ENCODE measurements at regions not wholly inside any gene's neighbourhood (a gene's known extent, or its start where the extent isn't known, plus 50 kb on each side); places are given as distances from the start of the nearest gene placed in this dataset.

DNA sequence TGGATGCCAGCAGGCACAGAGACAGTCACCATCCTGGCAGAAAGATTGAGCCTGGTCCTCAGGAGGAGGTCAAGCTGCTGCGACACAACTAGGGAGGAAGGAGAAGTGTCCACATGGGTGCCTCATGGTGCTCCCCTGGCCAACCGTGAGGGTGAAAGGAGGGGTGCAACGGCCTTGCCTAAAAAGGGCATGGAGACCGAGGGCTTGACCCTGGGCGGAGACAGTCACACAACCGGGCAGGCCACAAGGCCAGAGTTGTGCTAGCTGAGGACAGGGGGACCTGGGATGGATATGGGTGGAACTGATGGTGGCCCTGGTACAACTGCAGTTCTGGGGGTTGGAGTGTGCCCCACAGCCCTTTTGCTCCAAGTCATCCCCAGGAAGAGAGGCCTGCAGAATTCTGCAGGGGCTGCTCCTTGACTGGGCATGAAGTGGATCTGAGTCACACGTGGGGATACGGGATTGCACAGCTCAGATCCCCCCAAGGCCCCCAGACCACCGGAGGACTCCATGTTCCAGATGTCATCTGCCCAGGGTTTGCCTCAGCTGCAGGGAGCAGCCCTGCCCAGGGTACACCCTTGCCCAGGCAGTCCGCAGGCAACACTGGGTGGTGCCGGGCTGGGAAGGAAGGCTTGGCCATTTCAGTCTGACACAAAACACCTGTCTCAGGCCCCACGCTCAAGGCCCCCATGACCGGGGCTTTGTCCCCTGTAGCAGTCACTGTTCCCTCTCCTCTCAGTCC is 602.3 kb upstream of the MGMT start:
- DNase-seq (ENCODE audit: low spot score), result no peak
- in situ Hi-C loops (cut with MboI; ENCODE audit: low pct_unique_long_range_greater_than_20kb, low sequenced_read_pairs, unreplicated experiment), result no loop called here
- TF ChIP-seq, protein P1, sequence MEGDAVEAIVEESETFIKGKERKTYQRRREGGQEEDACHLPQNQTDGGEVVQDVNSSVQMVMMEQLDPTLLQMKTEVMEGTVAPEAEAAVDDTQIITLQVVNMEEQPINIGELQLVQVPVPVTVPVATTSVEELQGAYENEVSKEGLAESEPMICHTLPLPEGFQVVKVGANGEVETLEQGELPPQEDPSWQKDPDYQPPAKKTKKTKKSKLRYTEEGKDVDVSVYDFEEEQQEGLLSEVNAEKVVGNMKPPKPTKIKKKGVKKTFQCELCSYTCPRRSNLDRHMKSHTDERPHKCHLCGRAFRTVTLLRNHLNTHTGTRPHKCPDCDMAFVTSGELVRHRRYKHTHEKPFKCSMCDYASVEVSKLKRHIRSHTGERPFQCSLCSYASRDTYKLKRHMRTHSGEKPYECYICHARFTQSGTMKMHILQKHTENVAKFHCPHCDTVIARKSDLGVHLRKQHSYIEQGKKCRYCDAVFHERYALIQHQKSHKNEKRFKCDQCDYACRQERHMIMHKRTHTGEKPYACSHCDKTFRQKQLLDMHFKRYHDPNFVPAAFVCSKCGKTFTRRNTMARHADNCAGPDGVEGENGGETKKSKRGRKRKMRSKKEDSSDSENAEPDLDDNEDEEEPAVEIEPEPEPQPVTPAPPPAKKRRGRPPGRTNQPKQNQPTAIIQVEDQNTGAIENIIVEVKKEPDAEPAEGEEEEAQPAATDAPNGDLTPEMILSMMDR (IDR thresholded peaks at IDR 0.05; ENCODE audit: extremely low read depth, insufficient read depth, missing control alignments), result no peak

DNA sequence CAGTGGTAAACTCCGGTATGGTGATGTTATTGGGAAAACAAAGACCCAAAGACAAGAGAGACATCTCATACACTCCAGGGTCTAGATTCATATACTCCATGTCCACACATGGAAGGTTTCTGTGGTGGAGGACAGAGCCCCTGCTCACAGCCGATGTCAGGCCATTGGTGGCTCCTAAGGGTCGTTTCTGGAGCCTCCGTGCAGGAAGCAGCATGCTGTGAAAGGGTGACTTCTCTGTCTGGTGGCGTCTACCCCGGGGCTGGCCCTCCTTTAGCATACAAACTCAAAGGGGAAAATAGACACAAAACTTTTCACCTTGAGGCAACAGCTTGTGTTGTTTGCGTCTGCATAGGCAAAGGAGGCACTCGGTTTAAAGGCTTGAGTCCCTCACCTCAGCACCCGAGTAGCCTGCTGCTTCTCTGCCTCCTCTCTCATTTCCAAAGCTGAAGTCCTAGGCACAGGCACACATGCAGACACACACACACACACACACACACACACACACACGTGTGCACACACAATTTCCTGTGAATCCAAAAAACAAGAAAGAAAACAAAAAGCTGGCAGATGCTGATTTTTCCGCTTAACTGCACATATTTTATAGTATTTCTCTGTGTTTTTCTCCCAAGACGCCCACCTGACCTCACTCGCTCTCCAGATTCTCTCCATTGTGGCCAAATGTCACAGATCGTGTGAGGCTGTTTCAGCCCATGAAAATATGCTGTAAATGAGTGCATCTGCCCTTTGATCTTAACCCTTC is 601.4 kb upstream of the MGMT start:
- no peak for DNase-seq (ENCODE audit: low spot score)
- TF ChIP-seq, protein P1 (IDR thresholded peaks at IDR 0.05; ENCODE audit: extremely low read depth, insufficient read depth, missing control alignments), result no peak
- in situ Hi-C loops (cut with MboI; ENCODE audit: low pct_unique_long_range_greater_than_20kb, low sequenced_read_pairs, unreplicated experiment), result no loop called here

DNA sequence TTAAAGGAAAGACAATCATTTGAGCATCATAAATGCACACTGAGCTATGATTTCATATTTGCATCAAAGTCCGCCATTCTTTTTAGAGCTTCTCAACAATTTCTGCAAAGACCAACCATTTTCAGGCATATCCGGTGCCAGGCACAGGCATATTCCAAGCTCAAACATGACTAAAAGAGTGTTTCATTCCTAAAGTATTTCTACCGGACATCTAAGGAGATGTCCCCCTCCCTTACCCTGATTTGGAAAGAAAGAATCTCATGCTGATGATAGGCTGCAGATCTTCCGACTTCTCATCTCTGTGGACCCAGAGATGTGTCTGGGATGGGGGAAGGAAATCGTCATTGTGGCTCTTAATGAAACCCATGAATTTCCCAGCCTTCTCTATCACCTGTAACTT is 600.5 kb upstream of the MGMT start:
- TF ChIP-seq, protein P1 (IDR thresholded peaks at IDR 0.05; ENCODE audit: extremely low read depth, insufficient read depth, missing control alignments), result no peak
- in situ Hi-C loops (cut with MboI; ENCODE audit: low pct_unique_long_range_greater_than_20kb, low sequenced_read_pairs, unreplicated experiment), result no loop called here
- no peak for DNase-seq (ENCODE audit: low spot score)

DNA sequence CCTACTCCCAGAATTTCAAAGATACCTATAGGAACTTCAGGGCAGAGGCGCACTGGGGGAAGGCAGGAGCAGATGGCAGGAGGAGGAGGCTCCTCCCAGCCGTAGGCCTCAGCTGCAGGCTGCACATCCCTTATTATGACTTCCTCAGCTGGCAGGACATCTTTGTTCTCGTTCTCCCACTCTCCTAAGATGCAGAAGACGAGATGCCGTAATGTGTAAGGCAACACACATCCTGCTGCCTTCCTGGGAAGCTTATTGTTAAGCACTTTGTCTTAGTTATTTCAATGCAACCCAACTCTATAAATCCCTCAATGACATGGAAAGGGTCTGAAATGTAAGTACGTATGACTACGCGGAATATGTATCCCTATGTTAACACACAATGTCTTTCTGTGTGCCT is 599.8 kb upstream of the MGMT start:
- TF ChIP-seq, protein P1 (IDR thresholded peaks at IDR 0.05; ENCODE audit: extremely low read depth, insufficient read depth, missing control alignments), result no peak
- in situ Hi-C loops (cut with MboI; ENCODE audit: low pct_unique_long_range_greater_than_20kb, low sequenced_read_pairs, unreplicated experiment), result no loop called here

DNA sequence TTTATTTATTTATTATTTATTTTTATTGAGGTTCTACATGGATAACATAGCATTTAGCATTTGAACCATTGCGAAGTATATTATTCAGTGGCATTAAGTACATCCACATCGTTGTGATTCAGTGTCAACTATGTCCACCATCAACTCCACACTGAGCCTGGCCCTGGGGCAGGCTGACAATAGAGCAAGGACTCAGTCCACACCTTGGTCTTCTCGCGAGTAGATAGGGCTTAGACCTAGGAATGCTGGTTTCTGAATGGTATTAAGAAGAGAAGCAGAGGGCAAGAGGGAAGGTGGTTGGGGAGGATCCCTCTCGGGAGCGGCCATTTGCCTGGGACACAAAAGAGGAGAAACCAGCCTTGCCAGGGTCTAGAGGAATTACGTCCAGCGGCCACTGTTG is 599.2 kb upstream of the MGMT start:
- TF ChIP-seq, protein P1 (IDR thresholded peaks at IDR 0.05; ENCODE audit: extremely low read depth, insufficient read depth, missing control alignments), result no peak
- DNase-seq (ENCODE audit: low spot score), result no peak
- in situ Hi-C loops (cut with MboI; ENCODE audit: low pct_unique_long_range_greater_than_20kb, low sequenced_read_pairs, unreplicated experiment), result no loop called here

More for the DNA sequence above, 599.8 kb upstream of the MGMT start:
- DNase-seq (ENCODE audit: low spot score), result no peak

DNA sequence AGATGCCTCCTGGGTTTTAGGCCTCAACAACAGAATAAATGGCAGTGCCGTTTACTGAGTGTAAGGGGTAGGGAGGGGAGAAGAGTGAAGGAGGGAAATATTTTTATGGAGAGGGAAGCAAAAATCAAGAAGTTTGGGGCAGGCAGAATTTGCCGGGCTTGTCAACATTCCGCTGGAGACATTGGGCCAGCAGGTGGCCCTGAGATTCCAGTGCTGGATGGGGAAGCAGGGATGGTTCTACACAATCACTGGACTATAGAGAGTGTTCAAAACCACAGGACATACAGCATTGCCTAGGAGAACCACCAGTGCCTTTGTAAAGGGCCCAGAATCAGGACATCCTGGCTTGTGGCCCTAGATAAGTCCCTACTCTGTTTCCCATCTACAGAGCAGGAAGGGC is 598.6 kb upstream of the MGMT start:
- no peak for DNase-seq (ENCODE audit: low spot score)
- in situ Hi-C loops (cut with MboI; ENCODE audit: low pct_unique_long_range_greater_than_20kb, low sequenced_read_pairs, unreplicated experiment), result no loop called here
- TF ChIP-seq, protein P1 (IDR thresholded peaks at IDR 0.05; ENCODE audit: extremely low read depth, insufficient read depth, missing control alignments), result no peak
